ENCODE measurements at regions not wholly inside any gene's neighbourhood (a gene's known extent, or its start where the extent isn't known, plus 50 kb on each side); places are given as distances from the start of the nearest gene placed in this dataset.

DNA sequence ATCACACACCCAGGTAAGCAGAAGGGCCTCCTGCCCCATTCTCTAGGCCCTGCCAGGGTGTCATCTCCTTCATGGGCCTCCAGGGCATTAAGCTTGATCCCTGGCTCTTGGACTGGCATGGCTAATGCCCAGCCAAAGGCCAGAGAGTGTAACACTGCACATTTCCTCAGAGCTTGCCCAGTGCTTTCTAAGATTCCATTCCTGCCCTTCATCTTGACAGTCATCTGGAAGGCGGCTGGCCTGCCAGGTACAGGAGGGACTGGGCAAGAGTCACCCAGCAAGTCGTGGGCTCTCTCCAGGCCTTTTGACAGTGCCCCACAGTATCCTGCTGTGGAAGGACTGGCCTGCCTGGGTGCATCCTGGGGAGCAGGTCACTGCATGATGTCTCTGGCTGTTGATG, 268.9 kb downstream of the HAUS1 start:
- no peak for TF ChIP-seq POLR2A (IDR thresholded peaks at IDR 0.05)
- TF ChIP-seq, protein P1, sequence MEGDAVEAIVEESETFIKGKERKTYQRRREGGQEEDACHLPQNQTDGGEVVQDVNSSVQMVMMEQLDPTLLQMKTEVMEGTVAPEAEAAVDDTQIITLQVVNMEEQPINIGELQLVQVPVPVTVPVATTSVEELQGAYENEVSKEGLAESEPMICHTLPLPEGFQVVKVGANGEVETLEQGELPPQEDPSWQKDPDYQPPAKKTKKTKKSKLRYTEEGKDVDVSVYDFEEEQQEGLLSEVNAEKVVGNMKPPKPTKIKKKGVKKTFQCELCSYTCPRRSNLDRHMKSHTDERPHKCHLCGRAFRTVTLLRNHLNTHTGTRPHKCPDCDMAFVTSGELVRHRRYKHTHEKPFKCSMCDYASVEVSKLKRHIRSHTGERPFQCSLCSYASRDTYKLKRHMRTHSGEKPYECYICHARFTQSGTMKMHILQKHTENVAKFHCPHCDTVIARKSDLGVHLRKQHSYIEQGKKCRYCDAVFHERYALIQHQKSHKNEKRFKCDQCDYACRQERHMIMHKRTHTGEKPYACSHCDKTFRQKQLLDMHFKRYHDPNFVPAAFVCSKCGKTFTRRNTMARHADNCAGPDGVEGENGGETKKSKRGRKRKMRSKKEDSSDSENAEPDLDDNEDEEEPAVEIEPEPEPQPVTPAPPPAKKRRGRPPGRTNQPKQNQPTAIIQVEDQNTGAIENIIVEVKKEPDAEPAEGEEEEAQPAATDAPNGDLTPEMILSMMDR (IDR thresholded peaks at IDR 0.05) = no peak
